GM21515 (cell line): ENCODE measurements at regions not wholly inside any gene's neighbourhood (a gene's known extent, or its start where the extent isn't known, plus 50 kb on each side); places are given as distances from the start of the nearest gene placed in this dataset.

Source experiments
- ATAC-seq: cut with Tn5 transposase; IDR thresholded peaks from one replicate; pipeline ENCODE4 v1.9.1; 2021; ENCODE audit not compliant: unreplicated experiment

DNA sequence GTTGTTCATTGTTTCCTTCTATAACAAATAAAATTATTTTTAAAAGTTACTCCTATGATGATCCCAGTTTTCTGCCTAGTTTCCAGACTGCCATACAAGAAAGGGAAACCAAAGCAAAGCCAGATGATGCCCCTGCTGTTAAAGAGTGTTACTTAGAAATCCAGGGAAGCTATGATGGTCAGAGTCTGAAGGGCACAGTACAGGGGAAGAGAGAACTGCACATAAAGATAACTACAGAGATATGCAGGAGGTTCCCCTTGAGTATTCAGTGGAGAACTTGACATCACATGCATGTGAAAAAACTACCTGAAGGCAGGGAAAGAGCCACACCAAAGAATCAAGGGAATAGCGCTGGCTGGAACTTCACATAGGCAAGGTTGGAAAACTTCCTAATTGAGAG lies 494.2 kb upstream of the FSTL5 start:
- no peak for ATAC-seq

DNA sequence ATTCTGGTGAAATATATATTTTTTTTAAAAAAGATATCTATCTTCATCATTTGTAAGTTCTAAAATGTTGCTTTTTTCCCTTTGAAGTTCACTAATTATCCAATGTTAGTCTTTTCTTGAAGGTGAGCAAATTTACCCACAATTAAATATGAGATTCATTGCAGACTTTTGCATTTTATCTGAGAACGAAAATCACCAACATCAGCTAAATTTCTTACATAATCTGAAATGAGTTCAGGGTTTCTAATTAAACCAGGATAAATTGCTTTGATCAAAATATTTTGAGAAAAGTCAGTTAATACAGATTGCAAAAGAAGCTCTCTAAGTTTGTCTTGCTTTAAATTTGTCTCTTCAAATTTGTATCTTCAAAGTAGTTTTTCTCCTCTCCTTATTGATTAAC lies 486.4 kb upstream of the FSTL5 start:
- ATAC-seq: no peak

DNA sequence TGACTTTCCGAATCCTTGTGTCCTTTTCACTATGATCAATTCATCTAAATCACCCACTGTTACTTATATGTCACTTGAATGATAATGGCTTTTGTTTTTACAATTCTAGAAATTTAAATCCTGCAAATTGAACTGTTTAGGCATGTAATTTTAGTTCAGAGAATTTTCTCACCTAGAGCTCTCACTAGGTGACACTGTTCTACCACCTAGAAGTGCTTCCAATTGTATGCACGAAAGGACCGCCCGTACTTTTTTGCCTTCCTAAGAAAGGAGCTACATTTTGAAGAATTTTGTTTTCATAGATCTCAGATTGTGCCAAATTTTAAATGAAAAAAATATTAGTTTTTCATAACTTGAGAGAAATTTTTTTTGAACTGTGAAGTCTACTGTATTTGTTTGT lies 481.6 kb upstream of the FSTL5 start:
- no peak for ATAC-seq

DNA sequence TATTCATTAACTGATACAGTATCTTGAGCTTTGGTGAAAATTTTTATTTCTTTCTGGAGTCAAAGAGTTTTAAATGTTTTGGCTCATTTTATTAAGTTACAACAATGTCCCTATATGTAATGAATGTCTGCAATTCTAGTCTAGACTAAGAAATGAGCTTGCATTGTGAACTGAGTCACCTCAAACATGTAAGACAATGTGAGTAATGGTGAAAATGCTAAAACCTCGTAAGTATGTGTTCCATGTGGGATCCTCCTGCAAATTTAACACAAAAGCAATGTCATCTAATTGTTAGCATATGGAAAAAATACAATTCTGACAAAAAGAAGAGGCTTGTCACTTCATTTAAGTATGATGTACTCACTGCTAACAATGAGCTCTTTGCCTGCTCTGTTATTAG lies 480.5 kb upstream of the FSTL5 start:
- ATAC-seq: no peak

DNA sequence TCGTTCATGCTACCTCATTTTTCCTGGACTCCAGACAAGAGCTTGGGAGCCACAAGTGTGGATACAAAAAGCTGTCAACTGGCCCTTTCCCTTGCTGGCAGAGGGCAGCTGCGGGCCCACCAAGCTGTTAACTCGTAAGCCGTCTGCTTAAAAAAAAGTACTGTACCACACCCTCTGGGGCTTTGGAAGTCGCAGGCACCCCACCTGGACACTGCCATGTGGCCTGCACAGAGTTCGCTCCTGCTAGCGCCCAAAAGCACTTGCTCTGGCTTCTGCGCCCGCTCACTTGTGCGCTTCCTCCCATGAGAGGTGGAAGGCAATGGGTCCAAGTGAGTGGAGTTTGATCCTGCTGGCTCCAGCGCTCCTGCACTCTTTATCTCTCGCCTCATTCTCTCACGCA lies 476.4 kb upstream of the FSTL5 start:
- ATAC-seq: no peak

DNA sequence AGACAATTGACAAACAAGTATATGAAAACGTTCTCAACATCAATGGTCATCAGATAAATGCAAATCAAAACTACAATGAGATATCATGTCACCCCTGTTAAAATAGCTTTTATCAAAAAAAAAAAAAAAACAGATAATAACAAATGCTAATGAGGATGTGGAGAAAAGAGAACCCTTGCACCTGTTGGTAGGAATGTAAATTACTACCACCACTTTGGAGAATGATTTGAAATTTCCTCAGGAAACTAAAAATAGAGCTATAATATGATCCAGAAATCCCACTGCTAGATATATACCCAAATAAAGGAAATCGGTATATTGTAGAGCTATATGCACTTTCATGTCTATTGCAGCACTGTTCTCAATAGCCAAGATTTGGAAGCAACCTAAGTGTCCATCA lies 470.6 kb upstream of the FSTL5 start:
- ATAC-seq: no peak

DNA sequence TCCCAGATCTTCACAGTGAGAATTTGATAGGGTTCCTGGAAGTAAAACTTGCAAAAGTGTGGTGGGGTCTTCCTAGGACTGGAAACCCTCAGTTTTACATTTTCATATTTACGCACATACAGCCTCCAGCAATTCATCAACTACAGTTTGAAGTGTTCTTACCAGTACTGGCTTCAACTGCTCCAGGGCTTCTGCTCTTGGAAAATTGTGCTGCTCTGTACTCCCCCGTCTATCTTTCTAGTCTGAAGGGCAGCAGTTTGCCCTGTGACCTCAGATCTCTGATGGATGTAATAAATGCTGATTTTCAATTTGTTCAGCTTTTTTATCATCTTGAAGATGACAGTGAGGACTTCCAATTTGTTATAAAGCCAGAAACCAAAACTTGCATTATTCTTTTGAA lies 458.9 kb upstream of the FSTL5 start:
- ATAC-seq: no peak

DNA sequence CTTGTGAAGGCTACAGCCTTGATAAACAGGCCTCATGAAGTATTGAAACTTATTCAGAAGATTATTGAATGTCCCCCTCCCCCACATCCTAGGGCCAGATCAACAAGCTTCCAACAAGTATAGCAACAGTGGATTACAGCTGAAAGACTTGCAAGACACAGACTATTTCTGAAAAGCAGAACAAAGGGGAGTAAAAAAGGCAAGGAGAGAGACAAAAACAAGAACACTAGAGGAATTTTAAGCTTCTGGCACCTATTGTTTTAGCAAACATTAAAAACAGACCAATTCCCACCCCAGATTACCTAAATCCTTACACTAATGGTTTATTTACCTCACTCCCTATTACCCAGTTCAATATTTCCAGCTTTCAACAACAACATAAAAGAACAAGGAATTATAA lies 446.3 kb upstream of the FSTL5 start:
- no peak for ATAC-seq

DNA sequence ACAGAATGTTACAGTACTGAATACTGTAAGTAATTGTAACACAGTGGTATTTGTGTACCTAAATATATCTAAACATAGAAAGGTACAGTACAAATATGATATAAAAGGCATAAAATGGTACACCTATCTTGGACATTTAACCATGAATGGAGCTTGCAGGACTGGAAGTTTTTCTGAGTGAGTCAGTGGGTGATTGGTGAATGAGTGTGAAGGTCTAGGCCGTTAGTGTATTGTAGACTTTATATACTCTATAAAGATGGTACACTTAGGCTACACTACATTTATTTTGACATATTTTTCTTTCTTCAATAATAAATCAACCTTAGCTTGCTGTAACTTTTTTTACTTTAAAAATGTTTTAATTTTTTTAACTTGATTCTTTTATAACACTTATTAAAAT lies 422.5 kb upstream of the FSTL5 start:
- no peak for ATAC-seq

DNA sequence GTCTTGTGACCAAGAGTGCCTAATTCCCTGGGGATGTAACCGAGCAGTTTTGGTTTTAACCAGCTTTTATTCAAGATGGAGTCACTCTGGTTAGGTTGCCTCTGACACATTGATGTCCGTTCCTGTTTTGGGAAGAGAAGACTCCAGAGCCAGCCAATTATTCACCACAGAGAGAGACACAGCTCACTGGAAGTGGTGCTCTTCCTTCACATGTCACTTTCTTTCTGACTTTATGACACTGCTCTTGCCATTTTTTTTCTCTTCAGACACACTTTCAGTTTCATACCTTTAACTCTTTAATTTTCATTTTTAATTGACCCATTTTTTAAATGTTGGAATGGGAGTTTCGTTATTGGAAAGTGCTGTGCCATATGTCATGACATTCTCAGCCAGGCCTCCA lies 418.4 kb upstream of the FSTL5 start:
- no peak for ATAC-seq

DNA sequence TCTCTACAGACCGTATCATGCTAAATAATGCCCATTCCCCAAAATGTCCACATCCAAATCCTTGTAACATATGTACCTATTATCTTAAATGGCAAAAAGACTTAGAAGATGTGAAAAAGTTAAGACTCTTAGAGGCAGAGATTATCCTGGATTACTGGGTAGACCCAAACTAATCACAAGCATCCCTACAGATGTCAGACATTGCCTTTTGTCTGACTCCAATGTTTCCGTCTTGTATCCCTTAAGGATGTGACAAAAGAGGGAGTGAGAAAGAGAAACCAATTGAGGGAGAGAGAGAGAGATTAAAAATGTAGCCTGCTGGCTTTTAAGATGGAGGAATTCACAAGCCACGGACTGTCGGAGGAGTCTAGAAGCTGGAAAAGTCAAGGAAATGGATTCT lies 401.9 kb upstream of the FSTL5 start:
- no peak for ATAC-seq

DNA sequence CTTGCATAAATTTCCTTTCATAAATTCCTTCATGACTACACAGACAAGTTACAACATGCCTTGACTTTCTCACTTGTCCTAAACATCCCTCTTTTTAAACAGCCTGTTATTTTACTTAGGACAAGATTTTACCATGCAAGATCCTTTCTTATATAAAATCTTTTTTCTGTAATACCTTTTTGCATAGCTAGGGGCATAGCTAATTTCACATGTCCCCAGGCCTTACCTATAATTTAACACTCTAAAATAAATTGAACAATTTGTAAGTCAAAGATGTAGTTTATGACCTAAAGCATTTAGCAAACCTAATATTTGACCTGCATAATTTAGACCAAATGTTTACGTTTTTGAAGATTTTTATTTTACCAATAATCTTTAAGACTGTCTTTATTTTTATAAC lies 396.3 kb upstream of the FSTL5 start:
- ATAC-seq: no peak

DNA sequence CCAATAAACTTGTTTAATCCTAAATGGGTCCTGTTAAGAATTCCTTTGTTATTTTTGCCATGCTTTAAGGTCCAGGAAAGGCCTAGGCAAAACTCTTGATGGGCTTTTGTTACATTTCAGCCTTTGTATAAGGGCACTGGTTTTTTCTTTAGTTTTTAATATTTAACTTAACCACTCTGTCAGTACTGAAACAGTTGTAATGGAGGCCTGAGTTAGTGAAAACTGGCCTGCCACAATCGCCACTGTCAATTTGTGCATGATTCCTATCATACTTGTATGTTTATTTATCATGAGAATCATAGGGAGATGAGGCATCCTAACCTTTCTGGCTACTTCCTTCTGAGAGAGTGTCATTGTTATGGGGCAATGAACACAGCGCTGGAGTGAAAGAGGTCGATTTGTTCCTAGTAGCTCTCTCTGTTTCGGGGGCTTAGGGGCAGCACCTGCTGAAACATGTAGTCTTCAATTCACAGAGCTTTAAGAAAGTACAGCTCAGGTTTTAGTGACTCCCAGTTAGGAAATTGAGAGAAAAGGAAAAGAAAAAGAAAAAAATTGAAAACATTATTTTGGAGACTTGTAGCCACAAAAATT lies 393.8 kb upstream of the FSTL5 start:
- no peak for ATAC-seq

DNA sequence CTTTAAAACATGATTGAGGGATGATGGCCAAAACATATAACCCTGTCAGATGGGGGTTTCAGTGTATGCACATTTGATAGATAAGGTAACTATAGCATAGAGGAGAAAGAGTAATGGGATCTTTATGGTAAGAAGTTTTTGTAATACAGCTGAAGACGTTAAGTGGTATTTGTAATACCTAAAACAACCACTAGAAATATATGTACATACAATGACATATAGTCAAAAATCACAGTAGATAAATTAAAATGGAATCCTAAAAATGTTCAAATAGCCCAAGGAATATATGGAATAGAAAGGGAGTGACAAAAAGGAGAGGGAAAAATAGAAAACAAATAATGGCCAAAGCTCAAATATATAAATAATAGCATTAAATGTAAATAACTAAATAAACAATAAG lies 371.3 kb upstream of the FSTL5 start:
- no peak for ATAC-seq

DNA sequence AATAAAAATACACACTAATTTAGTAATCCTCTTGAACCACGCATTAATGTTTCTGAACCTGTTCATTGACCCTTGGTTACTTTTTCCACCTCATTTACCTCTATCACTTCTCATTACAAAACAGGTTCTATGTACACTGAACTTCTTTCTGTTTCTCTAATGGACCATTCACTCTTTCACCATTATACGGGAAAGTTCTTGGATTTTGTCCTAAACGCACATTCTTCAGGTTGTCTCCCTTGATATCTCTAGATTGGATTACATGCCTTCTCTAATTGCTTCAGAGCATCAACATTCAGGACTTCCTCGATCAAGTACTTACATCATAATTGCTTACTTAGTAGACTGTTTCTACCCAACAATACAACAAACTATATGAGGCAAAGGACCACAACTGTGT lies 359.4 kb upstream of the FSTL5 start:
- no peak for ATAC-seq

DNA sequence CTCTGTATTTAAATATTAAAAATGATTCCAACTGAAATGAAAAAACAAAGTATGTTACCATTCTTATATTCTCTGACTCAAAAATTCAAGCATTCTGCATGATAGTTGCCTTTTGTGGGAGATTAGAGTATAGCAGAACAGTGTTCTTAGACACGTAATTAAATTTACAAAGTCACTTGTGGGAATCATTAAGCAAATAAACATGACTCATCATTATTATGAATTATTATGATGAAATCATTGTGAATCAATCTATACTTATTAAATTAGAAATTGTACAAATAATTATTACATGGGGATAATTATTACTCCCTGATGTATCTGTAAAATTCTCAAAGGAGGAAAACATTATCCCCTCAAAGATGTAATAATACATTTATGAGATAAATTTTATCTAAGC lies 358.9 kb upstream of the FSTL5 start:
- ATAC-seq: no peak

DNA sequence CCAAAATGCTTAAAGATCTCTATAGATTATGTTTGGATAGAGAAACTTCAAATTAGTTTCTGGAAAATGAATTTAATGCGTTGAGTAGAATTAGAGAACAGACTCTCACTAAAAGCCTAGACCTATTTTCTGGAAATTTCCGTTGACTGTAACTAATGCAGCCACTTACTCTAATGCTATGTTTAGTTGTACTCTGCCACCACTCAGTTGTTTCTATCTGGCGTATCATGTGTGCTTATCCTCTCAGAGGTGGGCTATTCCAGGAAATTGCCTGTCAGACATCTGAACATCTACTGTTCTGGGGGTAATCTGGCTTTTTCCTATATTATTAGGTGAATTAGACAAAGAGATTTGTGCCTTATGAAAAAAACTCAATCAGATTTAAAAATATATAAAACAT lies 347.1 kb upstream of the FSTL5 start:
- ATAC-seq: no peak

DNA sequence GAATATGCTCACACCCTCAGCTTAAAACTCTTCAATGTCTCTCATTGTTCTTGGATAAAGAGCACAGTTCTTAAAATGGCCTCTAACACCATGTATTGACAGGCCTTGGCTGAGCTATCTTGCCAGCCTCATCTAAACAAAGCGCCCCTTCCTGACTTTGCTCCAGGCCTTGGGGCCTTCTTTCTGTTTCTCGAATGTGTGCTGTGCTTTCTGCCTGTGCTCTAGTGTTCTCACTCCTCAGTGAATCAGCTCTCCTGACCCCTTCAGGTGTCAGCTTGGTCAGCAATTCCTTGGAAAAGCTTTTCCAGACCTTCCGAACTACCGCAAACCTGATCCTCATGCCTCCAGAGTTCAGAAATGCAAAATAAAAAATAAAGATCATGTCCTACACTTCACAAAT lies 346.3 kb upstream of the FSTL5 start:
- no peak for ATAC-seq

DNA sequence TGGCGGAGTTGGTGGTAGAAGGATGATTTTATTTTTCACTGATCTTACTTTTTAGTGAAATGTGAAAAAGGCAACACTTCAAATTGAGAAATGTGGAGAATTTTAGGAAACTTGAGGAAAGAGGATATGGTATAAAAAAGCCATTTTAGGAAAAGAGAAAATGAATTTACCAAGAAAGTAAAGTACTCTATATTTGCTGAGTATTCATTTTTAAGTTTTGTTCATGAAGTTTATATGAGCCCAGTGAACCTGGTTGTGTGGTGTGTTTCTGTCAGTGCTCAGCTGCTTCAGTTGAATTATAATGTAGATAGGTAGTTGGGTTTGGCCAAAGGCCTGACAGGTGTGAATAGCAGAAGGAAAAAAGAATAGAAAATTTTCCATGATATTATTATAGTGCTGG lies 345.5 kb upstream of the FSTL5 start:
- ATAC-seq: no peak

DNA sequence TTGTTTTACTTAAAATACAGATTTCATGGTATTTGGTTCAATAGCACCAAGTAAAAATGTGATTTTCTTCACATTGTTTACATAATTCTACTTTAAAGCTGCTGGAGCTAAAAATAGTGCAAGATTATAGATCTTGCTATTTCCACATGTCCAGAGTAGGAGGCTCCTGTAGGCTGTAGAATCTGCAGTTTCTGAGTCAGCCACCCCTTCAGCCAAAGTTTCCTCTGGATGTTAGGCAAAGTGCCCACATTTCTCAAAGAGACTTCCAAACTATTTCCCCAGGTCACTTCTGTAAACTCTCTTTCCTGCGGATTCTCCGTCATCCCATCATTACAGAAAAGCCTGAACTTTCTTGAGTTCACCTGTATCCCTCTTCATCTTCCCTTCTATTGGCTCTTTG lies 342.5 kb upstream of the FSTL5 start:
- no peak for ATAC-seq

DNA sequence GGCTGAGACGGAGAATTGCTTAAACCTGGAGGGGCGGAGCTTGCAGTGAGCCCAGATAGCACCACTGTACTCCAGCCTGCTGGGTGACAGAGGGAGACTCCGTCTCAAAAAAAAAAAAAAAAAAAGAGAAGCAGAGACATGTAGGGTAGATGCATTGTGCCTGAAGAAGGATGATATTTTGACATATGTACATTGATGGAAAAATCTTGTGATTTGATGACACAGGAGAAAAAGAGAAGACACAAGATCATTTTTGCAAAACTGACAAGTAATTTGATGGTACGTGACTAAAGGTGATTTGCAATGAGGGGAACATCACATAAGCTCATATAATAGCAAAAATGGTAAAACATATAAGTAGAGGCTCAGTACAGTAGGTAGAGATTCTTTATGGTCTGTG lies 340.1 kb upstream of the FSTL5 start:
- no peak for ATAC-seq

DNA sequence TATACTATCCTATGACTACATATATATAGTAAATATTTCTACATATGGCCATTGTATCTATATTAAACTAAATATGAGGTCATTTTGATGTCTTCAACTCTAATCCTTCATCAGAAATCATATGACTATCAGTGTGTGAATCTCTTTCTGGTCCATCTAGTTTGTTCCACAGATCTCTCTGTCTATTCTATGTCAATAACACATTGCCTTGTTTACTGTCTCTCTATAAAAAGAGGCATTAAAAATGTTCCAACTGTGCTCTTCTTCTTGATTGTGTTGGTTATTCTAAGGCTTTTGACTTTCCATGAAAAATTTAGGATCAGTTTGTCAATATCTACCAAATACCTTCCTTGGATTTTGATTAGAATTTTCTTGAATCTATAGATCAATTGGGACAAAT lies 338.3 kb upstream of the FSTL5 start:
- ATAC-seq: no peak

DNA sequence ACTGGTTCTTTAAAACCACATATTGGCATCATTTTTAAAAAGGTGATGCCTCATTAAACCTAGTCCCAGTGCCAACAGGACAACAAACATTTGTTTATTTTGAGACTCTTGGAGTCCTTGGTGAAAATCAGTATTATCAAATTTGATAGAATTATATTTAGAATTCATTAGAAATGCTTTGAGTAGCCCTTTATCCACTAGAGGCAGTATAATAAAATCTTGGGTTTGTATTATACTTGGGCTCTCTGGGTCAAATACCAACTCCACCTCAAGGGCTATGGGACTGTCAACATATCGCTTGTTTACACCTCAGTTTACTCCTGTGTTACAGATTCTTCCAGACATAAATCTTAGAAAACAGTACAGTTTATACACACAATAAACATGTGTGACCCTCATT lies 335.7 kb upstream of the FSTL5 start:
- ATAC-seq: no peak

DNA sequence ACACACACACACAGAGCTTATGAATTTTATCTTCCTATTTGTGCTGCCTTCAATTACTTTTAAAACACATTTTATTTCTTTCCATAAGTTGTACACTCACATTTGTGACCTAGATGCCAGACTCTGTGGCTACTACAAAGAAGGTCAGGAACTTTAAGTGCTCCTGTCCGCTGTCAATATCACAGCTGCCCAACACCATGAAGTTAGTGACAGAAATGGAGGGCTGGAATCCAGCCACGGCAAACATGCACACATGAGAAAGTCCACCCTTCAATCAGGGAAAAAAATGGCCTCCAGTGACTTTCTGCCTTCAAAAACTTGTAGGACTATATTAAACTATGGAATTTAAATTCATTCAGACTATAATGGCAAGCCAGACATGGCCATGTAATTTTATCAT lies 334.4 kb upstream of the FSTL5 start:
- no peak for ATAC-seq
